H1 (cell line): ENCODE measurements at regions not wholly inside any gene's neighbourhood (a gene's known extent, or its start where the extent isn't known, plus 50 kb on each side); places are given as distances from the start of the nearest gene placed in this dataset.

Source experiments
- CTCF ChIA-PET: fragments of 300-600 bp; sonication (Branson Sonifier 250); formaldehyde crosslinking; loops from one replicate; lab custom pipeline; 2021; ENCODE audit not compliant: partially characterized antibody; lab: Charles Lee
- POLR2A ChIA-PET: fragments of 300-600 bp; sonication (Branson Sonifier 250); formaldehyde crosslinking; loops from one replicate; lab custom pipeline; 2021; ENCODE audit warnings: inconsistent platforms; ENCODE audit not compliant: partially characterized antibody; lab: Charles Lee
- DNase-seq, 2 experiments: peaks; one replicate each; pipeline versions ENCODE4 v3.0.0 to v3.0.0-alpha.2; 2010 to 2022; ENCODE audit warnings: low spot score in 2 of 2, low read depth in 1 of 2, mixed read lengths in 1 of 2
- FAIRE-seq: peaks from 2 replicates; lab custom pipeline; 2011; peaks lifted over from hg19 to GRCh38; lab: Jason Lieb, UNC
- H2AFZ ChIP-seq: 2 replicates; pipeline ENCODE4 v1.8.1; 2012; ENCODE audit warnings: low read length, inconsistent platforms
- H2AK5ac ChIP-seq: 2 replicates; pipeline ENCODE4 v1.6.1; 2013; ENCODE audit warnings: low read depth, low read length
- H2BK120ac ChIP-seq: replicated peaks from 2 replicates; pipeline ENCODE3; 2013; ENCODE audit warnings: low read depth, low read length, inconsistent platforms
- H2BK12ac ChIP-seq: 2 replicates; pipeline ENCODE4 v1.6.1; 2013; ENCODE audit warnings: low read depth, low read length
- H2BK15ac ChIP-seq: 2 replicates; pipeline ENCODE4 v1.6.1; 2013; ENCODE audit warnings: low read length
- H2BK20ac ChIP-seq: 2 replicates; pipeline ENCODE4 v1.6.1; 2013; ENCODE audit warnings: low read length
- H2BK5ac ChIP-seq: 2 replicates; pipeline ENCODE4 v1.6.1; 2013; ENCODE audit warnings: low read depth, low read length
- H3K14ac ChIP-seq: 2 replicates; pipeline ENCODE4 v1.6.1; 2013; ENCODE audit warnings: inconsistent platforms; ENCODE audit not compliant: insufficient read length
- H3K18ac ChIP-seq: 2 replicates; pipeline ENCODE4 v1.6.1; 2013; ENCODE audit warnings: low read length; ENCODE audit errors: extremely low read depth
- H3K23ac ChIP-seq: 2 replicates; pipeline ENCODE4 v1.6.1; 2013; ENCODE audit warnings: inconsistent platforms; ENCODE audit not compliant: insufficient read length
- H3K23me2 ChIP-seq: 2 replicates; pipeline ENCODE4 v1.6.1; 2013; ENCODE audit warnings: low read depth, low read length
- H3K27ac ChIP-seq: 2 replicates; pipeline ENCODE4 v1.6.1; 2011; ENCODE audit warnings: low read depth, low read length, inconsistent platforms
- H3K27me3 ChIP-seq, 4 experiments: replicated peaks in 1 of 4; 1 replicate in 1 of 4; 2 replicates in 3 of 4; pipeline versions ENCODE4 v1.6.1 to v1.8.1; 2011 to 2013; ENCODE audit warnings: low read length in 3 of 4, mild to moderate bottlenecking in 3 of 4, inconsistent platforms in 2 of 4, mixed read lengths in 2 of 4, moderate library complexity in 1 of 4; ENCODE audit not compliant: control insufficient read depth in 3 of 4, insufficient read depth in 3 of 4; ENCODE audit errors: extremely low read depth in 1 of 4
- H3K36me3 ChIP-seq, 4 experiments: 2 replicates each; pipeline versions ENCODE4 v1.6.1 to v1.8.1; 2011 to 2013; ENCODE audit warnings: mild to moderate bottlenecking in 4 of 4, low read length in 3 of 4, moderate library complexity in 2 of 4, control low read depth in 1 of 4, inconsistent platforms in 1 of 4; ENCODE audit not compliant: insufficient read depth in 4 of 4, control insufficient read depth in 2 of 4
- H3K4ac ChIP-seq: replicated peaks from 2 replicates; pipeline ENCODE3; 2013; ENCODE audit warnings: low read length, low read depth, mixed read lengths, inconsistent platforms; ENCODE audit not compliant: insufficient read length
- H3K4me1 ChIP-seq, 4 experiments: replicated peaks in 1 of 4; 1 replicate in 1 of 4; 2 replicates in 3 of 4; pipeline versions ENCODE4 v1.6.1 to v1.8.1; 2011 to 2013; ENCODE audit warnings: low read length in 3 of 4, inconsistent platforms in 2 of 4, mixed read lengths in 1 of 4; ENCODE audit not compliant: insufficient read depth in 4 of 4, control insufficient read depth in 3 of 4
- H3K4me2 ChIP-seq, 2 experiments: 2 replicates each; pipeline versions ENCODE4 v1.6.1 to v1.8.1; 2011 to 2013; ENCODE audit warnings: low read depth in 2 of 2, low read length in 2 of 2, control low read depth in 1 of 2, inconsistent platforms in 1 of 2, mild to moderate bottlenecking in 1 of 2; ENCODE audit not compliant: insufficient read depth in 1 of 2
- H3K4me3 ChIP-seq, 4 experiments: fragments of 200-600, 300-600 bp in 1 of 4; sonication (generic), shearing (Covaris generic), sonication (Bioruptor Twin) in 1 of 4; 2 replicates each; pipeline versions ENCODE4 v1.5.1 to v1.8.1; 2011 to 2016; ENCODE audit warnings: low read length in 4 of 4, low read depth in 3 of 4, control low read depth in 2 of 4, inconsistent platforms in 2 of 4, mild to moderate bottlenecking in 2 of 4, mixed read lengths in 1 of 4, moderate library complexity in 1 of 4; ENCODE audit not compliant: insufficient read depth in 2 of 4; ENCODE audit errors: extremely low read depth in 1 of 4
- H3K56ac ChIP-seq: replicated peaks from 2 replicates; pipeline ENCODE3; 2013; ENCODE audit warnings: low read depth, mild to moderate bottlenecking, mixed read lengths, low read length, inconsistent platforms; ENCODE audit not compliant: insufficient read length
- H3K79me1 ChIP-seq: 2 replicates; pipeline ENCODE4 v1.6.1; 2013; ENCODE audit warnings: low read depth, low read length, control low read depth
- H3K79me2 ChIP-seq, 2 experiments: 2 replicates each; pipeline versions ENCODE4 v1.6.1 to v1.8.1; 2012 to 2013; ENCODE audit warnings: low read length in 2 of 2, mild to moderate bottlenecking in 2 of 2, inconsistent platforms in 1 of 2; ENCODE audit not compliant: insufficient read depth in 2 of 2, control insufficient read depth in 1 of 2
- H3K9ac ChIP-seq, 4 experiments: replicated peaks in 1 of 4; 1 replicate in 1 of 4; 2 replicates in 3 of 4; pipeline versions ENCODE4 v1.6.1 to v1.8.1; 2011 to 2013; ENCODE audit warnings: low read depth in 3 of 4, low read length in 3 of 4, control low read depth in 2 of 4, mild to moderate bottlenecking in 2 of 4, moderate library complexity in 2 of 4, inconsistent platforms in 1 of 4; ENCODE audit errors: extremely low read depth in 1 of 4
- H3K9me3 ChIP-seq, 2 experiments: 2 replicates each; pipeline versions ENCODE4 v1.6.1 to v1.8.1; 2012 to 2013; ENCODE audit warnings: mild to moderate bottlenecking in 2 of 2, moderate library complexity in 2 of 2, control low read depth in 1 of 2, inconsistent platforms in 1 of 2, low read depth in 1 of 2, low read length in 1 of 2, mixed read lengths in 1 of 2; ENCODE audit not compliant: insufficient read depth in 2 of 2
- H4K20me1 ChIP-seq, 2 experiments: replicated peaks in 1 of 2; 2 replicates each; pipeline versions ENCODE3 to v1.8.1; 2011 to 2013; ENCODE audit warnings: inconsistent platforms in 2 of 2, low read length in 2 of 2, mild to moderate bottlenecking in 1 of 2; ENCODE audit not compliant: insufficient read depth in 2 of 2, control insufficient read depth in 1 of 2
- H4K5ac ChIP-seq: 2 replicates; pipeline ENCODE4 v1.6.1; 2013; ENCODE audit warnings: low read length, low read depth, mixed read lengths, inconsistent platforms; ENCODE audit not compliant: insufficient read length
- H4K8ac ChIP-seq: 2 replicates; pipeline ENCODE4 v1.8.0; 2013; ENCODE audit warnings: mild to moderate bottlenecking, moderate library complexity, low read length, inconsistent platforms; ENCODE audit not compliant: insufficient read depth; ENCODE audit errors: extremely low read depth
- H4K91ac ChIP-seq: replicated peaks from 2 replicates; pipeline ENCODE3; 2013; ENCODE audit warnings: low read length, mixed read lengths, inconsistent platforms; ENCODE audit not compliant: insufficient read length
- ASH2L ChIP-seq: fragments of 200-600, 300-600 bp; sonication (generic); IDR thresholded peaks from one replicate; pipeline ENCODE4 v1.7.1; 2017; ENCODE audit warnings: low read length
- CBX5 ChIP-seq: fragments of 300-800, 300-1000 bp; sonication (generic); IDR thresholded peaks from 2 replicates; pipeline ENCODE4 v1.7.1; 2016; ENCODE audit warnings: antibody characterized with exemption, low read length, low read depth
- EGR1 ChIP-seq: IDR thresholded peaks from 2 replicates; pipeline ENCODE4 v1.6.1; 2011; ENCODE audit warnings: low read depth, low read length, borderline replicate concordance
- RNF2 ChIP-seq: fragments of 200-900, 300-1000 bp; sonication (generic); IDR thresholded peaks from 2 replicates; pipeline ENCODE4 v1.7.1; 2016; ENCODE audit warnings: borderline replicate concordance, low read depth, mild to moderate bottlenecking, antibody characterized with exemption, low read length; ENCODE audit not compliant: poor library complexity, severe bottlenecking; ENCODE audit errors: missing control alignments
- TCF12 ChIP-seq: IDR thresholded peaks from 2 replicates; pipeline ENCODE4 v1.6.1; 2011; ENCODE audit warnings: low read depth, mild to moderate bottlenecking, low read length
- TEAD4 ChIP-seq: IDR thresholded peaks from 2 replicates; pipeline ENCODE4 v1.6.1; 2012; ENCODE audit warnings: low read depth, low read length, inconsistent platforms, mixed read lengths
- WGBS, 2 experiments: shearing (Covaris generic) in 1 of 2; methylation state at CpG; one replicate each; pipeline versions ENCODE4 v1.1.6 to v1.1.7; 2013 to 2015; ENCODE audit warnings: low lambda C conversion rate in 2 of 2, mixed read lengths in 2 of 2, inconsistent platforms in 1 of 2, low coverage in 1 of 2, missing lambda C conversion rate in 1 of 2; ENCODE audit not compliant: insufficient replicate concordance in 2 of 2, insufficient coverage in 1 of 2, insufficient read length in 1 of 2; ENCODE audit errors: extremely low coverage in 1 of 2, missing lambda C conversion rate in 1 of 2; 5-methylcytosine and 5-hydroxymethylcytosine counted together

DNA sequence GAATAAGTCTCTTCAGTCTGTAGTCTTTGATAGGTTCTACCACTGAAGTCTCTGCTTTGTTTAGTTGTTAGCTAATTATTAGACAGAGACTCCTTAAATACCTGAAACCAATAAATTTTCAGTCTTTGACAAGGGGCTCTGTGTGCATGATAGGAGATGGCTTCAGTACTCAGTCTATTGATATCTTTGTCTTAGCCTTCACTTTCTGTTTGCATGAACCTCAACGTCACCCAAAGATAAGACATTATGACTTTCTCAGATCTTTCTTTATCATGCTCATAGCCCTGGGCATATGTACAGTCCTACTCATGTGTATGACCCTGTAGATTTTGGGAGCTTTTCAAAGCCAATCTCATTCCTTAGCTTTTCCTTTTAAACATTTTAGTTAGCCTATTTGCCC lies 183.5 kb upstream of the GCFC2 start:
- no peaks in the 10 kb centered on the region for H3K79me2 ChIP-seq
- no peak overlapping the region for H3K4ac ChIP-seq
- H4K20me1 ChIP-seq, result no peaks in the 10 kb centered on the region
- H3K79me1 ChIP-seq, result no peaks in the 10 kb centered on the region
- H3K27ac ChIP-seq, result no peak overlapping the region
- no peak overlapping the region for H2BK15ac ChIP-seq
- no peaks in the 10 kb centered on the region for H3K27me3 ChIP-seq
- no peak overlapping the region for H4K8ac ChIP-seq
- no peak overlapping the region for H3K56ac ChIP-seq
- POLR2A ChIA-PET, result no interaction called here
- H3K4me3 ChIP-seq, result no peak overlapping the region
- FAIRE-seq, result no peak
- no peak overlapping the region for H4K5ac ChIP-seq
- H3K23me2 ChIP-seq, result no peaks in the 10 kb centered on the region
- H2BK20ac ChIP-seq, result no peak overlapping the region
- no peak overlapping the region for H2BK5ac ChIP-seq
- TF ChIP-seq EGR1, result no peak
- TF ChIP-seq TEAD4, result no peak
- TF ChIP-seq TCF12, result no peak
- TF ChIP-seq RNF2, result no peak
- TF ChIP-seq ASH2L, result no peak
- TF ChIP-seq CBX5, result no peak
- TF ChIP-seq, all 59 proteins: peak for 0
- no peaks in the 10 kb centered on the region for H3K4me1 ChIP-seq
- CTCF ChIA-PET, result interaction anchor here (0.9 kb wide), 1 partner anchor 156 kb away, joined by 3 read pairs; no protein-coding TSS in a partner anchor
- no peak overlapping the region for H2BK12ac ChIP-seq
- H3K23ac ChIP-seq, result no peak overlapping the region
- no peak overlapping the region for H2AFZ ChIP-seq
- H3K14ac ChIP-seq, result no peak overlapping the region
- no peaks in the 10 kb centered on the region for H3K36me3 ChIP-seq
- no peaks in the 10 kb centered on the region for H3K9me3 ChIP-seq
- no peak overlapping the region for H2AK5ac ChIP-seq
- no peak overlapping the region for H4K91ac ChIP-seq
- no peak overlapping the region for H3K18ac ChIP-seq
- H2BK120ac ChIP-seq, result no peak overlapping the region
- no peak overlapping the region for H3K4me2 ChIP-seq
- WGBS, 2 experiments, result 84% methylated on average over 1 of the region's 1 CpG; no CpG with 5 or more reads in 1 of the 2 experiments
- DNase-seq, result no peak
- no peak overlapping the region for H3K9ac ChIP-seq
